Parathyroid adenoma (tissue), 2 donors: ENCODE measurements at regions not wholly inside any gene's neighbourhood (a gene's known extent, or its start where the extent isn't known, plus 50 kb on each side); places are given as distances from the start of the nearest gene placed in this dataset.

Source experiments
- H2AFZ ChIP-seq: fragments of 300-600 bp; sonication (generic); one replicate; pipeline ENCODE4 v1.7.0; 2017; ENCODE audit warnings: antibody characterized with exemption, mild to moderate bottlenecking
- H3K27ac ChIP-seq: fragments of 300-600 bp; sonication (generic); one replicate; pipeline ENCODE4 v1.7.0; 2017
- H3K27me3 ChIP-seq: fragments of 300-600 bp; sonication (generic); one replicate; pipeline ENCODE4 v1.7.0; 2017; ENCODE audit warnings: low read length; ENCODE audit not compliant: control insufficient read depth, insufficient read depth
- H3K36me3 ChIP-seq: fragments of 300-600 bp; sonication (generic); one replicate; pipeline ENCODE4 v1.7.0; 2017; ENCODE audit warnings: low read length; ENCODE audit not compliant: control insufficient read depth, insufficient read depth
- H3K4me1 ChIP-seq: fragments of 300-600 bp; sonication (generic); one replicate; pipeline ENCODE4 v1.7.0; 2017; ENCODE audit warnings: control low read depth
- H3K4me2 ChIP-seq: fragments of 300-600 bp; sonication (generic); one replicate; pipeline ENCODE4 v1.7.0; 2017; ENCODE audit warnings: low read length
- H3K4me3 ChIP-seq: fragments of 300-600 bp; sonication (generic); one replicate; pipeline ENCODE4 v1.7.0; 2017; ENCODE audit warnings: low read depth, low read length
- H3K79me2 ChIP-seq: fragments of 300-600 bp; sonication (generic); one replicate; pipeline ENCODE4 v1.7.0; 2017; ENCODE audit warnings: control low read depth
- H3K9ac ChIP-seq: fragments of 300-600 bp; sonication (generic); one replicate; pipeline ENCODE4 v1.7.0; 2017; ENCODE audit warnings: mild to moderate bottlenecking
- H3K9me3 ChIP-seq: fragments of 300-600 bp; sonication (generic); one replicate; pipeline ENCODE4 v1.7.0; 2017; ENCODE audit warnings: low read length; ENCODE audit not compliant: control insufficient read depth
- CTCF ChIP-seq: fragments of 300-600 bp; sonication (generic); IDR thresholded peaks from one replicate; pipeline ENCODE4 v1.7.0; 2017; ENCODE audit warnings: antibody characterized with exemption, mild to moderate bottlenecking
- donor health status: primary hyperparathyroidism.

DNA sequence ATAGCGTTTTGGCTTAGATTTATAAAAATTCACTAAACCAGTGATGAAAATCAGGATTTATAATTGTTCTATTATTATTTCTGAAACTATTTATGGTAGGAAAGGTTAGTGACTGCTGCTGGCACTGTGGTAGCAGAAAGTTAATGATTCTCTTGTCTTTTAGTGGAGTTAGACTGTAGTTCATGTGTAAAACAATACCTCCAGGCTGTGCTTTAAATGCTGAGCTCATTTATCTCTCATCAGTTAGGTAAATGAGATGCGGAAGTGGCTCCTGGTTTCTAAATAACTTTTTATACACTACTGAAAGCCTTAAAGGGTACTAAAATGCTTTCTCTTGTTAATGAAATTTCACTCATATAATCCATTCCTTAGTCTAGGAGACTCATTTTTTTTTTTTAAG is 326.8 kb upstream of the POT1 start:
- Histone ChIP-seq H3K4me3 (no peak overlapping the region), H3K36me3 (no peaks in the 10 kb centered on the region), H3K4me2 (no peak overlapping the region), H3K4me1 (no peaks in the 10 kb centered on the region), H3K27me3 (no peaks in the 10 kb centered on the region), H3K9ac (no peak overlapping the region), H3K79me2 (no peaks in the 10 kb centered on the region), H3K9me3 (no peaks in the 10 kb centered on the region), H2AFZ (no peak overlapping the region), H3K27ac (no peak overlapping the region)
- no peak for TF ChIP-seq CTCF

DNA sequence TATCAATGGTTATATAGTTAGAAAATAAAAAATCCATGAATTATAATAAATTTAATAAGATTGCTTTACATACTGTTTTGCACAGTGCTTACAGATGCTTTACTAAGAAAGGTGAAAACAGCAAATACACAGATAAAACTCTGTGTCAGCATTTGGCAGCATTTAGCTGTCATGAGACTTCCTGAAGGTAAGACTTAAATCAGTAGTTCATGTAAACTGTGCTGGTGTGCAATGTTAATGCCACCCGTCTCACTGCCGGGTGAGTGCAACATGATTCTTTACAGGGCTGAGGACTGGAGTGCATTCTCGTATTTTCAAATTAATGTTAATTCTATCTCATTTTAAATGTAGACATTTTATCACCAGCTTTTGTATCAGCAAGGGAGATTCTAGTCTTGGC is 326.2 kb upstream of the POT1 start:
- Histone ChIP-seq H3K9me3 (no peaks in the 10 kb centered on the region), H3K27me3 (no peaks in the 10 kb centered on the region), H3K4me2 (peak overlapping the region; percentile 6), H3K27ac (no peak overlapping the region), H3K79me2 (no peaks in the 10 kb centered on the region), H3K9ac (no peak overlapping the region), H3K36me3 (no peaks in the 10 kb centered on the region), H3K4me3 (no peak overlapping the region), H3K4me1 (no peaks in the 10 kb centered on the region), H2AFZ (no peak overlapping the region)
- no peak for TF ChIP-seq CTCF

GRCh38 chr7:125254566-125254965 is 324.9 kb upstream of the POT1 start:
- Histone ChIP-seq H3K79me2 (no peaks in the 10 kb centered on the region), H3K4me2 (no peak overlapping the region), H3K9ac (no peak overlapping the region), H3K9me3 (no peaks in the 10 kb centered on the region), H3K27ac (no peak overlapping the region), H2AFZ (no peak overlapping the region), H3K36me3 (no peaks in the 10 kb centered on the region), H3K4me3 (no peak overlapping the region), H3K4me1 (no peaks in the 10 kb centered on the region), H3K27me3 (no peaks in the 10 kb centered on the region)
- TF ChIP-seq CTCF = no peak

DNA sequence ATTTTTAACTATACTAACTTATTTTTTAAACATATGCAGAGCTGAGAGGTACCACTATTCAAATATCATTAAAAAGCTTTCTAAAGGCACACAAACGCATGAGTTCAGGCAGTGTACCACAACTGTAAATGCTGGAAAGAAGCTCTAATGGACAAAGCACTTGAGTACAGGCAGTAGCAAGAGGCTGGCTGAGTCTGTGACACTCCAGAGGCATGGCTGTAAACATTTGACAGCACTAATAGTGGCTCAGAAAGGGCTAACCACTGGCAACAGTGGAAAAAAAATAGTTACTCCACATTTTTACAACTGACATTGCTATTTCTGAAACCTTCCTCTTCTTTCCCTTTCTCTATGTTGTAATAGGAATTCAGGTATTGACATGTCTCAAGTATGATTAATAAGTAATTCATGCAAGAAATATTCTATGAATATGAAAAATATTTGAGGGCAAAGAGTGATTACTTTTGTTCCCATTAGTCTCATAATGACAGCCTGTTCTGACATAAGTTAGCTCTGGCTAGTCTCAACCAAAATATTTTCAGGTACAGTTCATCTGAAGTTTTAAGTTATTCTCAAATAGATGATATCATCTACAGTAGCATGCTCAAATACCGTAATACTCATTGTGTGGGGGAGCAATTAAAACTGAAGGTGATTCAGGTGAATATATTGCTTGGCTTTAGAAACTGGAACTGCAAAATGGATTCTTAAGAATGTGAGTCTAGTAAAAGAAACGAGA is 324.0 kb upstream of the POT1 start:
- H2AFZ ChIP-seq = no peak overlapping the region
- H3K79me2 ChIP-seq = no peaks in the 10 kb centered on the region
- H3K4me2 ChIP-seq = no peak overlapping the region
- no peak overlapping the region for H3K27ac ChIP-seq
- no peak overlapping the region for H3K4me3 ChIP-seq
- H3K9ac ChIP-seq = no peak overlapping the region
- no peaks in the 10 kb centered on the region for H3K9me3 ChIP-seq
- H3K27me3 ChIP-seq = no peaks in the 10 kb centered on the region
- H3K36me3 ChIP-seq = no peaks in the 10 kb centered on the region
- TF ChIP-seq CTCF = no peak
- no peaks in the 10 kb centered on the region for H3K4me1 ChIP-seq

DNA sequence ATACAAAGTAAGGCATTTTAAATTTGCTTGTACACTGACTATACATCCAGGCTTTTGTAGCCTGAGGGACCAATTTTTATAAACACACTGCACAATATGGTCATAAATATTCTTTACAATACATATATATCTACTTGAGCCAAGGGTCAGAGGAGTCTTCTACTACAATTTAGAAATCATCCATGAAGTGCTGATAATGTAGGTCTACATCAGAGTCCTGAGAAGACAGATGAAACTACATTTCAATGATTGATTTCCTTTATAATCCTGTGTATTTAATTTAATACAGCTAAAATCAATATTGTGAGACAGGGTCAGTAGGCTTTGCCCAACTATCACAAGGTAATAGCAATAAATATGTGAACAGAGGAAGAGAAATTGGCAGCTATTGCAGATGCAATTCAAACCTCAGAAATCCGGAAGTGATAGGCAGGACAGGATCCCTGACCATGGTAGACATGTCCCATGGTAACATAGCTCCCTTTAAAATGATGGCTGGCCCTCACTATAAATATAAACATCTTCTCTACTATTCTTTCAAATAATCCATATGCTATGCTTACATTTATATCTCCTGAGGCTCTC is 318.0 kb upstream of the POT1 start:
- Histone ChIP-seq H3K9ac (no peak overlapping the region), H3K27ac (no peak overlapping the region), H3K79me2 (no peaks in the 10 kb centered on the region), H3K4me3 (no peak overlapping the region), H3K4me2 (no peak overlapping the region), H3K9me3 (no peaks in the 10 kb centered on the region), H3K4me1 (no peaks in the 10 kb centered on the region), H3K36me3 (no peaks in the 10 kb centered on the region), H2AFZ (no peak overlapping the region), H3K27me3 (no peaks in the 10 kb centered on the region)
- TF ChIP-seq CTCF = no peak
